Testis (tissue), 2 donors: ENCODE measurements at regions not wholly inside any gene's neighbourhood (a gene's known extent, or its start where the extent isn't known, plus 50 kb on each side); places are given as distances from the start of the nearest gene placed in this dataset.

Experiments
- CTCF ChIP-seq, 3 experiments: fragments of 450-650 bp in 2 of 3; fragments of 200-600 bp in 1 of 3; sonication (generic) in 1 of 3; IDR thresholded peaks; one replicate each; pipeline ENCODE4 v1.5.1; 2016 to 2019; ENCODE audit warnings: antibody characterized with exemption in 3 of 3, mild to moderate bottlenecking in 2 of 3, moderate library complexity in 1 of 3
- POLR2A ChIP-seq: fragments of 450-650 bp; IDR thresholded peaks from one replicate; pipeline ENCODE4 v1.6.1; 2017; ENCODE audit warnings: antibody characterized with exemption, mild to moderate bottlenecking, moderate library complexity

GRCh38 chr16:79790854-79791253 lies 190.3 kb upstream of the MAF start:
- no peak for TF ChIP-seq CTCF (IDR thresholded peaks at IDR 0.05)
- TF ChIP-seq POLR2A, result no peak
